AG09309 (cell line): ENCODE measurements at regions not wholly inside any gene's neighbourhood (a gene's known extent, or its start where the extent isn't known, plus 50 kb on each side); places are given as distances from the start of the nearest gene placed in this dataset.
"Not testable (repeated sequence)": the region's sequence is repeated elsewhere in the genome, so short reads cannot be mapped to it uniquely, and the experiment has no call there.

Experiments
- DNase-seq: peaks from one replicate; pipeline ENCODE4 v3.0.0-alpha.2; 2010; ENCODE audit warnings: low read depth
- H3K4me3 ChIP-seq: 2 replicates; pipeline ENCODE4 v1.5.1; 2011; ENCODE audit warnings: mild to moderate bottlenecking, low read depth, low read length, moderate library complexity; ENCODE audit not compliant: control insufficient read depth
- TF ChIP-seq, protein P1 (sequence below): IDR thresholded peaks from 2 replicates; pipeline ENCODE4 v1.5.1; 2011; ENCODE audit warnings: mild to moderate bottlenecking, low read depth, low read length, inconsistent platforms; ENCODE audit not compliant: insufficient read depth, control insufficient read depth; ENCODE audit errors: missing control alignments

- TF ChIP-seq, protein P1, sequence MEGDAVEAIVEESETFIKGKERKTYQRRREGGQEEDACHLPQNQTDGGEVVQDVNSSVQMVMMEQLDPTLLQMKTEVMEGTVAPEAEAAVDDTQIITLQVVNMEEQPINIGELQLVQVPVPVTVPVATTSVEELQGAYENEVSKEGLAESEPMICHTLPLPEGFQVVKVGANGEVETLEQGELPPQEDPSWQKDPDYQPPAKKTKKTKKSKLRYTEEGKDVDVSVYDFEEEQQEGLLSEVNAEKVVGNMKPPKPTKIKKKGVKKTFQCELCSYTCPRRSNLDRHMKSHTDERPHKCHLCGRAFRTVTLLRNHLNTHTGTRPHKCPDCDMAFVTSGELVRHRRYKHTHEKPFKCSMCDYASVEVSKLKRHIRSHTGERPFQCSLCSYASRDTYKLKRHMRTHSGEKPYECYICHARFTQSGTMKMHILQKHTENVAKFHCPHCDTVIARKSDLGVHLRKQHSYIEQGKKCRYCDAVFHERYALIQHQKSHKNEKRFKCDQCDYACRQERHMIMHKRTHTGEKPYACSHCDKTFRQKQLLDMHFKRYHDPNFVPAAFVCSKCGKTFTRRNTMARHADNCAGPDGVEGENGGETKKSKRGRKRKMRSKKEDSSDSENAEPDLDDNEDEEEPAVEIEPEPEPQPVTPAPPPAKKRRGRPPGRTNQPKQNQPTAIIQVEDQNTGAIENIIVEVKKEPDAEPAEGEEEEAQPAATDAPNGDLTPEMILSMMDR: no peak
- no peak overlapping the region for H3K4me3 ChIP-seq
- no peak for DNase-seq
Measured at GRCh38 chrX:2640436-2641150, 50.5 kb upstream of the CD99 start.

- DNase-seq: no peak
- TF ChIP-seq, protein P1: no peak
- no peak overlapping the region for H3K4me3 ChIP-seq
Measured at GRCh38 chrX:2638279-2638678, 52.8 kb upstream of the CD99 start.

- DNase-seq: no peak
- no peak overlapping the region for H3K4me3 ChIP-seq
- TF ChIP-seq, protein P1: no peak
Measured at GRCh38 chrX:2635342-2635741, 55.8 kb upstream of the CD99 start.

GRCh38 chrX:2632533-2633504, 58.3 kb upstream of the CD99 start:
- H3K4me3 ChIP-seq: no peak overlapping the region
- DNase-seq: no peak
- TF ChIP-seq, protein P1: no peak

- TF ChIP-seq, protein P1: no peak
Measured at GRCh38 chrX:2631743-2632532, 59.2 kb upstream of the CD99 start.

DNA sequence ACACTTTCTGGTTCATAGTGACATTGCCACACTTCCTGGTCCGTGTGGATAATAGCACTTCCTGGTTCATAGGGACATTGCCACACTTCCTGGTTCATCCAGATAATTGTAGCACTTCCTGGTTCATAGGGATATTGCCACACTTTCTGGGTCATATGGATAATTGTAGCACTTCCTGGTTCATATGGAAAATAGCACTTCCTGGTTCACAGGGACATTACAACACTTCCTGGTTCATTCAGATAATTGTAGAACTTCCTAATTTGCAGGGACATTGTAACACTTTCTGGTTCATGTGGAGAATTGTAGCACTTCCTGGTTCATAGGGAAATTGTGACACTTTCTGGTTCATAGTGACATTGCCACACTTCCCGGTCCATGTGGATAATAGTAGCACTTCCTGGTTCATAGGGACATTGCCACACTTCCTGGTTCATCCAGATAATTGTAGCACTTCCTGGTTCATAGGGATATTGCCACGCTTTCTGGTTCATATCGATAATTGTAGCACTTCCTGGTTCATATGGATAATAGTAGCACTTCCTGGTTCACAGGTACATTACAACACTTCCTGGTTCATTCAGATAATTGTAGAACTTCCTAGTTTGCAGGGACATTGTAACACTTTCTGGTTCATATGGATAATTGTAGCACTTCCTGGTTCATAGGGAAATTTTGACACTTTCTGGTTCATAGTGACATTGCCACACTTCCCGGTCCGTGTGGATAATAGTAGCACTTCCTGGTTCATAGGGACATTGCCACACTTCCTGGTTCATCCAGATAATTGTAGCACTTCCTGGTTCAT, 60.0 kb upstream of the CD99 start:
- not testable (repeated sequence) for H3K4me3 ChIP-seq, DNase-seq

More at GRCh38 chrX:2631743-2632532, 59.2 kb upstream of the CD99 start:
- H3K4me3 ChIP-seq: no peak overlapping the region
- DNase-seq: no peak

DNA sequence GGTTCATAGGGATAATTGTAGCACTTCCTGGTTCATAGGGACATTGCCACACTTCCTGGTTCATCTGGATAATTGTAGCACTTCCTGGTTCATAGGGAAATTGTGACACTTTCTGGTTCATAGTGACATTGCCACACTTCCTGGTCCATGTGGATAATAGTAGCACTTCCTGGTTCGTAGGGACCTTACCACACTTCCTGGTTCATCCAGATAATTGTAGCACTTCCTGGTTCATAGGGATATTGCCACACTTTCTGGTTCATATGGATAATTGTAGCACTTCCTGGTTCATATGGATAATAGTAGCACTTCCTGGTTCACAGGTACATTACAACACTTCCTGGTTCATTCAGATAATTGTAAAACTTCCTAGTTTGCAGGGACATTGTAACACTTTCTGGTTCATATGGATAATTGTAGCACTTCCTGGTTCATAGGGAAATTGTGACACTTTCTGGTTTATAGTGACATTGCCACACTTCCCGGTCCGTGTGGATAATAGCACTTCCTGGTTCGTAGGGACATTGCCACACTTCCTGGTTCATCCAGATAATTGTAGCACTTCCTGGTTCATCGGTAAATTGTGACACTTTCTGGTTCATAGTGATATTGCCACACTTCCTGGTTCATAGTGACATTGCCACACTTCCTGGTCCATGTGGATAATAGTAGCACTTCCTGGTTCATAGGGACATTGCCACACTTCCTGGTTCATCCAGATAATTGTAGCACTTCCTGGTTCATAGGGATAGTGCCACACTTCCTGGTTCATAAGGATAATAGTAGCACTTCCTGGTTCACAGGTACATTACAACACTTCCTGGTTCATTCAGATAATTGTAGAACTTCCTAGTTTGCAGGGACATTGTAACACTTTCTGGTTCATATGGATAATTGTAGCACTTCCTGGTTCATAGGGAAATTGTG, 60.8 kb upstream of the CD99 start:
- H3K4me3 ChIP-seq, DNase-seq: not testable (repeated sequence)
